ENCODE measurements at regions not wholly inside any gene's neighbourhood (a gene's known extent, or its start where the extent isn't known, plus 50 kb on each side); places are given as distances from the start of the nearest gene placed in this dataset.

DNA sequence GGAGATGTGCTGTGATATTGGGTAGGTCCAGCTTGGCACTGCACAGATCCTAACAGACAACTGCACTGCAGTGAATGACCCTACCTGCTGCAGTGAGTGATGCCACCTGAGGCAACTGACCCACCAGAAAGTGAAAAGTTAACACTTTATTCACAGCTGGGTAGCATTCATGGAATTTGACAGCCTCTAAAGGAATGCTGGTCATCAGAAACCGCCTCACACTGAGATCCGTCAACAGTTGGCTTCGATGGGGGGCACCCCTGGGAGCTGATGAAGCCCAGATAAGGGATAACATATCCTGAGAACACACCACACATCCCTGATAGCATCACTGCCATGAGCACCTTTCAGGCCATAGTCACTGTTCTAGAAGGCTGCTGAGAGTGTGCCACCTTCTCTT, 272.4 kb upstream of the CRY1 start:
- DNase-seq = no peak
- H3K4me1 ChIP-seq (replicated peaks in 1 of 2) = no peaks in the 10 kb centered on the region
- H3K4me3 ChIP-seq = no peak overlapping the region
- no peak overlapping the region for H3K27ac ChIP-seq
- no peaks in the 10 kb centered on the region for H3K9me3 ChIP-seq (replicated peaks in 1 of 3)
- WGBS, 4 donors = 80 to 95% (median 84%) methylated on average over 3 of the region's 3 CpGs
- peaks cover 2% of the 10 kb centered on the region for H3K27me3 ChIP-seq
- intact Hi-C loops (cut with DNase I) = no loop called here
- TF ChIP-seq, protein P1, sequence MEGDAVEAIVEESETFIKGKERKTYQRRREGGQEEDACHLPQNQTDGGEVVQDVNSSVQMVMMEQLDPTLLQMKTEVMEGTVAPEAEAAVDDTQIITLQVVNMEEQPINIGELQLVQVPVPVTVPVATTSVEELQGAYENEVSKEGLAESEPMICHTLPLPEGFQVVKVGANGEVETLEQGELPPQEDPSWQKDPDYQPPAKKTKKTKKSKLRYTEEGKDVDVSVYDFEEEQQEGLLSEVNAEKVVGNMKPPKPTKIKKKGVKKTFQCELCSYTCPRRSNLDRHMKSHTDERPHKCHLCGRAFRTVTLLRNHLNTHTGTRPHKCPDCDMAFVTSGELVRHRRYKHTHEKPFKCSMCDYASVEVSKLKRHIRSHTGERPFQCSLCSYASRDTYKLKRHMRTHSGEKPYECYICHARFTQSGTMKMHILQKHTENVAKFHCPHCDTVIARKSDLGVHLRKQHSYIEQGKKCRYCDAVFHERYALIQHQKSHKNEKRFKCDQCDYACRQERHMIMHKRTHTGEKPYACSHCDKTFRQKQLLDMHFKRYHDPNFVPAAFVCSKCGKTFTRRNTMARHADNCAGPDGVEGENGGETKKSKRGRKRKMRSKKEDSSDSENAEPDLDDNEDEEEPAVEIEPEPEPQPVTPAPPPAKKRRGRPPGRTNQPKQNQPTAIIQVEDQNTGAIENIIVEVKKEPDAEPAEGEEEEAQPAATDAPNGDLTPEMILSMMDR (IDR thresholded peaks at IDR 0.05) = no peak
- no peak for TF ChIP-seq POLR2A (IDR thresholded peaks at IDR 0.05)
- no peaks in the 10 kb centered on the region for H3K36me3 ChIP-seq (replicated peaks in 1 of 2)

DNA sequence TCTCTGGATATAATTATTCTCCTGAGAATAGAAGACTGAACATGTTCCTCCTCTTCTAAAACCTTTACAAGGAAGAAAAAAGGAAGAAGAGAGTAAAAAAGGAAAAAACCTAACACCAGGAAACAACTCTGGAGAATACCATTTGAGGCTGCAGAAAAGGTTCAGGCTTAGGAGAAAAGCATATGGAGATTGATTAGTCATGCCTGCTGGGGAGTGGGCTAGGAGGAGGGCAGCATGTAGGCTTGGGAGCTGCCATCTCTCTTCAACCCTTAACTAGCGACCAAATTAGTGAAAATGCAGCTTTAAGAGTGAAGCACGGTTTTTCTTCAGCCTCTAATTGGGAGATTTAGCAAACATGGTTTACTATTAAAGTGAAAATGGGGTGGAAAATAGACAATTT, 273.0 kb upstream of the CRY1 start:
- no peak overlapping the region for H3K4me3 ChIP-seq
- no peaks in the 10 kb centered on the region for H3K9me3 ChIP-seq (replicated peaks in 1 of 3)
- H3K4me1 ChIP-seq (replicated peaks in 1 of 2) = no peaks in the 10 kb centered on the region
- TF ChIP-seq POLR2A (IDR thresholded peaks at IDR 0.05) = no peak
- intact Hi-C loops (cut with DNase I) = no loop called here
- H3K27me3 ChIP-seq = peaks cover 2% of the 10 kb centered on the region
- H3K36me3 ChIP-seq (replicated peaks in 1 of 2) = no peaks in the 10 kb centered on the region
- DNase-seq = no peak
- no peak overlapping the region for H3K27ac ChIP-seq
- WGBS, 4 donors = 85 to 90% (median 87%) methylated on average over 2 of the region's 2 CpGs

DNA sequence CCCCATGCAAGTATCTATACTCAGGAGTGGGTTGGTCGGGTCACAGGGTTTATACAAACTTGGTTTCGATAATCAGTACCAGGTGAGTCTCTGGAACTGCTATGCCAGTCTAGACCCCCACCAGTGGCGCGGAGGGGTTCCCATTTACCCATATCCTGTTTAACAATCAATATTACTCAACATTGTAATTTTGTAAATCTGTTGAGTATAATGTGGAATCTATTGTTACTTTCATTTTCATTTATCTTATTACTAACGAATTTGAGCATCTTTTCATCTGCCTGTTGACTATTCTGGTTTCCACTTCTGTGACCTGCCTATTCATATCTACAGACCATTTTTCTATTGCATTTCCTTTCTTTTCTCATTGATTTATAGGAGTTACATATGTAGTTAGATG, 275.2 kb upstream of the CRY1 start:
- 70 to 82% (median 78%) methylated on average over 5 of the region's 5 CpGs for WGBS, 4 donors
- no peak for DNase-seq
- no peaks in the 10 kb centered on the region for H3K4me1 ChIP-seq (replicated peaks in 1 of 2)
- no peak for TF ChIP-seq POLR2A (IDR thresholded peaks at IDR 0.05)
- TF ChIP-seq, protein P1 (IDR thresholded peaks at IDR 0.05) = no peak
- H3K36me3 ChIP-seq (replicated peaks in 1 of 2) = no peaks in the 10 kb centered on the region
- intact Hi-C loops (cut with DNase I) = no loop called here
- H3K4me3 ChIP-seq = no peak overlapping the region
- H3K9me3 ChIP-seq (replicated peaks in 1 of 3) = no peaks in the 10 kb centered on the region
- H3K27me3 ChIP-seq = no peaks in the 10 kb centered on the region
- H3K27ac ChIP-seq = no peak overlapping the region

DNA sequence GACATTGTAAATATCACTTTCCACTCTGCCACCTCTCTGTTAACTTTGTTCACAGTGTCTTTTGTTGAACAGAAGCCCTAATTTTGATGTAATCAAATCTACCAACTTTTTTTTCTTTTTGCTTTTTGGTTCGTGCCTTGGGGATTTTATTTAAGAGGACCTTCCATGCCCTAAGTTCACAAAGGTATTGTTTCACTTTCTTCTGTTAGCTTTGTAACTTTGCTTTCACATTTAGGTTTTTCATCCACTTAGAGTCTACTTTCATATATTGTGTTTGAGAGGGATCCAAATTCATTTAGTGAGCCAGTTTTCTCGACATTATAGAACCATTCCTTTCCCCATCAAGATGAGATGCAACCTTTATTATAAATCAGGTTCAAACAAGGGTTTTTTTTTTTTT, 275.7 kb upstream of the CRY1 start:
- no peak for TF ChIP-seq POLR2A (IDR thresholded peaks at IDR 0.05)
- TF ChIP-seq, protein P1 (IDR thresholded peaks at IDR 0.05) = no peak
- no peaks in the 10 kb centered on the region for H3K4me1 ChIP-seq (replicated peaks in 1 of 2)
- no peak overlapping the region for H3K4me3 ChIP-seq
- no peak overlapping the region for H3K27ac ChIP-seq
- intact Hi-C loops (cut with DNase I) = no loop called here
- H3K9me3 ChIP-seq (replicated peaks in 1 of 3) = no peaks in the 10 kb centered on the region
- H3K27me3 ChIP-seq = no peaks in the 10 kb centered on the region
- 56 to 76% (median 71%) methylated on average over 2 of the region's 2 CpGs for WGBS, 4 donors
- no peak for DNase-seq
- H3K36me3 ChIP-seq (replicated peaks in 1 of 2) = no peaks in the 10 kb centered on the region

DNA sequence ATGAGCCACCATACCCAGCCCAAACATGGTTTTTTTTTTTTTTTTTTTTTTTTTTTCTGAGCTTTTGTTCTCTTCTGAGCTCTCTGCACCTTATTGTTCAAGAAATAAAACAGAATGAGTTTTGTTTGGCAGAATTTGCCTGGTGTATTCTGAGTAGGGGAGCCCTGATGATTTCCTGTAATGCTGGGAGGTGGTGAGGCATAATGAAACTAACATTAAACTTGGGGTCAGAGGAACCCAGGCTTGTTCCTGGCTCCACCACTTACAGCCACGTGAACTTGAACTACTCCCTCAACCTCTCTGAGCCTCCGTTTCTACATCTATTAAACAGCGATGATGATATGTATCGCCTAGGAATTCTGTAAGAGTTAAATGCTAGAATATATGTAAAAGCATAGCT, 276.3 kb upstream of the CRY1 start:
- no peak overlapping the region for H3K4me3 ChIP-seq
- no peaks in the 10 kb centered on the region for H3K36me3 ChIP-seq (replicated peaks in 1 of 2)
- no peak for TF ChIP-seq POLR2A (IDR thresholded peaks at IDR 0.05)
- TF ChIP-seq, protein P1 (IDR thresholded peaks at IDR 0.05) = no peak
- H3K27me3 ChIP-seq = no peaks in the 10 kb centered on the region
- no peaks in the 10 kb centered on the region for H3K9me3 ChIP-seq (replicated peaks in 1 of 3)
- 77 to 81% (median 80%) methylated on average over 4 of the region's 4 CpGs for WGBS, 4 donors
- H3K27ac ChIP-seq = no peak overlapping the region
- intact Hi-C loops (cut with DNase I) = no loop called here
- DNase-seq = no peak
- no peaks in the 10 kb centered on the region for H3K4me1 ChIP-seq (replicated peaks in 1 of 2)
